ENCODE measurements at regions not wholly inside any gene's neighbourhood (a gene's known extent, or its start where the extent isn't known, plus 50 kb on each side); places are given as distances from the start of the nearest gene placed in this dataset.
A peak's percentile ranks its signal among the peaks of the same experiment; 100 is the strongest.

DNA sequence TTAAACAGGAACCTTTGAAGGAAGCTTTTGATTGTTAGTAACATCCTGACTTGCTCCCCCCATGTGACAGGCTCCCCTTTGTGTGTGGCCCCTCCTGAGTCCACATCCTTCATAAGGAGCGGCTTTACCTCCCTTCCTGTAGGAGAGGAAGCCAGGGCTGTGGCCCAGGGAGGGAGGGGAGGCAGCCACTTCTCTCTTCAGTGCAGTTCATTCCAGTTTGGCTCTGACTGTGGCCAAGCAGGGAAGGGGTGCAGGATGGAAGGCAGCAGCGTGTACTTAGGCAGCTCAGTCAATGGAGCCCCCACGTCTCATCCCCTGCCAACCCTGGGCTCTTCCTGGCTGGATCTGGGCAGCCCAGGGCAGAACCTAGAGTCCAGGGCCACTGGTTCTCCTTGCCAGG, 295.2 kb downstream of the QKI start:
- Histone ChIP-seq H3K27ac (ENCODE audit: low read length) (no peak overlapping the region), H3K9me3 (ENCODE audit: insufficient read depth, low read length) (no peaks in the 10 kb centered on the region), H3K4me2 (ENCODE audit: low read length) (no peak overlapping the region), H4K20me1 (ENCODE audit: insufficient read depth, low read length) (no peaks in the 10 kb centered on the region), H3K9ac (ENCODE audit: low read length) (no peak overlapping the region), H3K79me2 (ENCODE audit: low read length) (no peaks in the 10 kb centered on the region), H3K27me3 (ENCODE audit: low read depth, low read length) (no peaks in the 10 kb centered on the region), H3K36me3 (replicated peaks; ENCODE audit: low read depth, low read length) (no peaks in the 10 kb centered on the region), H3K4me3 (ENCODE audit: low read length) (no peak overlapping the region), H3K4me1 (ENCODE audit: low read length) (peaks cover 85% of the 10 kb centered on the region), H2AFZ (ENCODE audit: low read depth, low read length) (no peak overlapping the region)
- TF ChIP-seq CTCF (IDR thresholded peaks at IDR 0.05; ENCODE audit: low read depth, low read length) (no peak), EZH2phosphoT487 (IDR thresholded peaks at IDR 0.05; ENCODE audit: low read depth) (no peak)

DNA sequence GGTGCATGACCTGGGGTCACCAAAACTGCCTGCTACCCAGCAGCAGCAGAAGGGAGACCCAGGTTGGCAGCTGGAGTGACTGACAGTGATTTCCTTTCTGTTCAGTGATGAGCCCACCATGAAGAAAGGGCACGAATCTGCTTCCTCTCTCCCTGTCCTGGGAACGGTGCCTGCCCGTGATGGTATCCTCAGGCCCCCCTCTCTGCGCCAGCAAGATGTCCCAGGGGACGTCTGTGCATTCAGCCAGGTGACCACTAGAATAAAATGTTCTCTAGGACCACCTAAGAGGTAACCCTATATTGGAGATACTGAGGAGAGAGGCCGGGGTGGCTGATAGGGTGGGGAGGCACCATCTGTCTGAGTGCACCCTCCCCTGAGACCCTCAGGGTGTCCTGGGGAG, 294.7 kb downstream of the QKI start:
- Histone ChIP-seq H3K27ac (ENCODE audit: low read length) (no peak overlapping the region), H3K36me3 (replicated peaks; ENCODE audit: low read depth, low read length) (peaks cover 3% of the 10 kb centered on the region), H3K9me3 (ENCODE audit: insufficient read depth, low read length) (no peaks in the 10 kb centered on the region), H3K4me2 (ENCODE audit: low read length) (no peak overlapping the region), H2AFZ (ENCODE audit: low read depth, low read length) (no peak overlapping the region), H3K79me2 (ENCODE audit: low read length) (no peaks in the 10 kb centered on the region), H3K4me3 (ENCODE audit: low read length) (no peak overlapping the region), H3K9ac (ENCODE audit: low read length) (no peak overlapping the region), H3K4me1 (ENCODE audit: low read length) (peaks cover 89% of the 10 kb centered on the region), H4K20me1 (ENCODE audit: insufficient read depth, low read length) (no peaks in the 10 kb centered on the region), H3K27me3 (ENCODE audit: low read depth, low read length) (no peaks in the 10 kb centered on the region)
- TF ChIP-seq EZH2phosphoT487 (IDR thresholded peaks at IDR 0.05; ENCODE audit: low read depth): no peak
- no peak for TF ChIP-seq CTCF (IDR thresholded peaks at IDR 0.05; ENCODE audit: low read depth, low read length)

DNA sequence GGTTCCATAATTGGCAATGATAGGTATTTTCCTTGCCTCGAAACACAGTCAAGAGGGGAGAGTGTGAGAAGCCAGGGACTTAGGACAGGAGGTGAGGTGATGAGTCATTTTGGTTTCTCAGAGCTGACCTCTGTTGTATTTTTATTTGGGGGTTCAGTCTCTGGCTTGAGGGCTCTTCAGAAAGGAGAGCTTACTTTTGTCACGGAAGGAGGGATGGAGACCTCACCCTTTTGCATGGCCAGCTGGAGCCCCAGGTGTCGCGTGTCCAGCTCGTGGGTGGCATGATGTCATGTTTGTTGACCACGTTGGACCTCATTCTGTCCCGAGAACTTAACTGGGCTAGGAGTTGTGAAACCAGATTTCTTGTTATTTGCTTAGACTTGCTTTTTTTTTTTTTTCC, 293.9 kb downstream of the QKI start:
- peaks cover 95% of the 10 kb centered on the region for H3K4me1 ChIP-seq (ENCODE audit: low read length)
- H3K36me3 ChIP-seq (replicated peaks; ENCODE audit: low read depth, low read length): peaks cover 3% of the 10 kb centered on the region
- H3K9me3 ChIP-seq (ENCODE audit: insufficient read depth, low read length): no peaks in the 10 kb centered on the region
- H2AFZ ChIP-seq (ENCODE audit: low read depth, low read length): no peak overlapping the region
- H3K27me3 ChIP-seq (ENCODE audit: low read depth, low read length): no peaks in the 10 kb centered on the region
- H3K27ac ChIP-seq (ENCODE audit: low read length): peak overlapping the region; percentile 80
- peak overlapping the region; percentile 87 for H3K4me2 ChIP-seq (ENCODE audit: low read length)
- H3K4me3 ChIP-seq (ENCODE audit: low read length): no peak overlapping the region
- H3K79me2 ChIP-seq (ENCODE audit: low read length): no peaks in the 10 kb centered on the region
- H4K20me1 ChIP-seq (ENCODE audit: insufficient read depth, low read length): no peaks in the 10 kb centered on the region
- TF ChIP-seq CTCF (IDR thresholded peaks at IDR 0.05; ENCODE audit: low read depth, low read length): no peak
- no peak for TF ChIP-seq EZH2phosphoT487 (IDR thresholded peaks at IDR 0.05; ENCODE audit: low read depth)
- no peak overlapping the region for H3K9ac ChIP-seq (ENCODE audit: low read length)

DNA sequence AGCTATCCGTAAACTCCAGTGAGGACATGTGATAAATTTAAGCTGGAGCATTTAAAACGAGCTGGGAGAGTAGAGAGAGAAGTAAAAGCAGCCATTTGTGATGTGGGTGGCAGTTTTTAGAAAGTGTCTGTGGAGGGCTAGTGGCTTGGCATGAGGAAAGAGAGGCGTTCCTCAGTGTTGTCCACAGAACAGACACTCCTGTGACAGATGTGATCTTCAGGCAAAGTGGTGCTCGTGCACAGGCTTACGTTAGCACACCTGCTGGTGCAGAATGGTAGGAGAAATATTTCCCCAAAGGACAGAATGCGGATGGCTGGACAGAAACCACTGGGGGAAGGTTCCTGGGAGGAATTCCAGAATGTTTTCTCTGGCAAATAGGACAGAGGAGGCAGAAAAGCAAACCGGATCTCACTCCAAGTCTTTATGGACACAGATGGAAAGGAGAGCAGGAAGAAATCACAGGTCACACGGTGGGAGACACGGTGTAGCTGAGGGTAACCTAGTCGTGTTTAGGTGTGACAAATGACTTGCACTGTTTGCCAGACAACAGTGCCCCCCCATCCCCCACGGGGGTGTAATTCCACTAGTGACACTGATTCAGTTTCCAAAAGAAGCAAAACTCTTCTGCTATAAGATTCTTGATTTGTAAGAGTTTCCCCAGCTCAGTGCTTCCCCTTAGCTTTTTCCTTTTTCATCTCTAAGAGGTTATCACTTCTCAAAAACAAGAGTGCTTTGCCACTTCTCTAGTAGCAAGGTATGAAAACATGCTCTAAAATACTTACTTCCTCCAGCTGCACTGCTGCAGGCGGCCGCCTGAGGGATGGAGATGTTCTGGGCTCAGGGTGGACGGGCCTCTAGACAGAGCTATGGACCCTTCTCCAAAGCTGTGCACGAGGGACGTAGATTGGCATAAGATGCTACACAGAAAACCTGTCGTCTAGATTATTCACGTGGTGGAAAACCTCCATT, 293.2 kb downstream of the QKI start:
- Histone ChIP-seq H3K4me3 (ENCODE audit: low read length) (peak overlapping the region; percentile 53), H4K20me1 (ENCODE audit: insufficient read depth, low read length) (no peaks in the 10 kb centered on the region), H3K27ac (ENCODE audit: low read length) (peak overlapping the region; percentile 80), H3K27me3 (ENCODE audit: low read depth, low read length) (no peaks in the 10 kb centered on the region), H3K4me1 (ENCODE audit: low read length) (peaks cover 90% of the 10 kb centered on the region), H3K79me2 (ENCODE audit: low read length) (no peaks in the 10 kb centered on the region), H3K36me3 (replicated peaks; ENCODE audit: low read depth, low read length) (peaks cover 3% of the 10 kb centered on the region), H2AFZ (ENCODE audit: low read depth, low read length) (no peak overlapping the region), H3K4me2 (ENCODE audit: low read length) (peak overlapping the region; percentile 87), H3K9me3 (ENCODE audit: insufficient read depth, low read length) (no peaks in the 10 kb centered on the region), H3K9ac (ENCODE audit: low read length) (peak overlapping the region; percentile 55)
- TF ChIP-seq CTCF (IDR thresholded peaks at IDR 0.05; ENCODE audit: low read depth, low read length) (peak; percentile 40), EZH2phosphoT487 (IDR thresholded peaks at IDR 0.05; ENCODE audit: low read depth) (no peak)
